H1 (cell line): ENCODE measurements at regions not wholly inside any gene's neighbourhood (a gene's known extent, or its start where the extent isn't known, plus 50 kb on each side); places are given as distances from the start of the nearest gene placed in this dataset.
A peak's percentile ranks its signal among the peaks of the same experiment; 100 is the strongest.

Experiments used
- CTCF ChIA-PET: fragments of 300-600 bp; sonication (Branson Sonifier 250); formaldehyde crosslinking; loops from one replicate; lab custom pipeline; 2021; ENCODE audit not compliant: partially characterized antibody; lab: Charles Lee
- POLR2A ChIA-PET: fragments of 300-600 bp; sonication (Branson Sonifier 250); formaldehyde crosslinking; loops from one replicate; lab custom pipeline; 2021; ENCODE audit warnings: inconsistent platforms; ENCODE audit not compliant: partially characterized antibody; lab: Charles Lee
- DNase-seq, 2 experiments: peaks; one replicate each; pipeline versions ENCODE4 v3.0.0 to v3.0.0-alpha.2; 2010 to 2022; ENCODE audit warnings: low spot score in 2 of 2, low read depth in 1 of 2, mixed read lengths in 1 of 2
- FAIRE-seq: peaks from 2 replicates; lab custom pipeline; 2011; peaks lifted over from hg19 to GRCh38; lab: Jason Lieb, UNC
- H2AFZ ChIP-seq: 2 replicates; pipeline ENCODE4 v1.8.1; 2012; ENCODE audit warnings: low read length, inconsistent platforms
- H2AK5ac ChIP-seq: 2 replicates; pipeline ENCODE4 v1.6.1; 2013; ENCODE audit warnings: low read depth, low read length
- H2BK120ac ChIP-seq: replicated peaks from 2 replicates; pipeline ENCODE3; 2013; ENCODE audit warnings: low read depth, low read length, inconsistent platforms
- H2BK12ac ChIP-seq: 2 replicates; pipeline ENCODE4 v1.6.1; 2013; ENCODE audit warnings: low read depth, low read length
- H2BK15ac ChIP-seq: 2 replicates; pipeline ENCODE4 v1.6.1; 2013; ENCODE audit warnings: low read length
- H2BK20ac ChIP-seq: 2 replicates; pipeline ENCODE4 v1.6.1; 2013; ENCODE audit warnings: low read length
- H2BK5ac ChIP-seq: 2 replicates; pipeline ENCODE4 v1.6.1; 2013; ENCODE audit warnings: low read depth, low read length
- H3K14ac ChIP-seq: 2 replicates; pipeline ENCODE4 v1.6.1; 2013; ENCODE audit warnings: inconsistent platforms; ENCODE audit not compliant: insufficient read length
- H3K18ac ChIP-seq: 2 replicates; pipeline ENCODE4 v1.6.1; 2013; ENCODE audit warnings: low read length; ENCODE audit errors: extremely low read depth
- H3K23ac ChIP-seq: 2 replicates; pipeline ENCODE4 v1.6.1; 2013; ENCODE audit warnings: inconsistent platforms; ENCODE audit not compliant: insufficient read length
- H3K23me2 ChIP-seq: 2 replicates; pipeline ENCODE4 v1.6.1; 2013; ENCODE audit warnings: low read depth, low read length
- H3K27ac ChIP-seq: 2 replicates; pipeline ENCODE4 v1.6.1; 2011; ENCODE audit warnings: low read depth, low read length, inconsistent platforms
- H3K27me3 ChIP-seq, 4 experiments: replicated peaks in 1 of 4; 1 replicate in 1 of 4; 2 replicates in 3 of 4; pipeline versions ENCODE4 v1.6.1 to v1.8.1; 2011 to 2013; ENCODE audit warnings: low read length in 3 of 4, mild to moderate bottlenecking in 3 of 4, inconsistent platforms in 2 of 4, mixed read lengths in 2 of 4, moderate library complexity in 1 of 4; ENCODE audit not compliant: control insufficient read depth in 3 of 4, insufficient read depth in 3 of 4; ENCODE audit errors: extremely low read depth in 1 of 4
- H3K36me3 ChIP-seq, 4 experiments: 2 replicates each; pipeline versions ENCODE4 v1.6.1 to v1.8.1; 2011 to 2013; ENCODE audit warnings: mild to moderate bottlenecking in 4 of 4, low read length in 3 of 4, moderate library complexity in 2 of 4, control low read depth in 1 of 4, inconsistent platforms in 1 of 4; ENCODE audit not compliant: insufficient read depth in 4 of 4, control insufficient read depth in 2 of 4
- H3K4ac ChIP-seq: replicated peaks from 2 replicates; pipeline ENCODE3; 2013; ENCODE audit warnings: low read length, low read depth, mixed read lengths, inconsistent platforms; ENCODE audit not compliant: insufficient read length
- H3K4me1 ChIP-seq, 4 experiments: replicated peaks in 1 of 4; 1 replicate in 1 of 4; 2 replicates in 3 of 4; pipeline versions ENCODE4 v1.6.1 to v1.8.1; 2011 to 2013; ENCODE audit warnings: low read length in 3 of 4, inconsistent platforms in 2 of 4, mixed read lengths in 1 of 4; ENCODE audit not compliant: insufficient read depth in 4 of 4, control insufficient read depth in 3 of 4
- H3K4me2 ChIP-seq, 2 experiments: 2 replicates each; pipeline versions ENCODE4 v1.6.1 to v1.8.1; 2011 to 2013; ENCODE audit warnings: low read depth in 2 of 2, low read length in 2 of 2, control low read depth in 1 of 2, inconsistent platforms in 1 of 2, mild to moderate bottlenecking in 1 of 2; ENCODE audit not compliant: insufficient read depth in 1 of 2
- H3K4me3 ChIP-seq, 4 experiments: fragments of 200-600, 300-600 bp in 1 of 4; sonication (generic), shearing (Covaris generic), sonication (Bioruptor Twin) in 1 of 4; 2 replicates each; pipeline versions ENCODE4 v1.5.1 to v1.8.1; 2011 to 2016; ENCODE audit warnings: low read length in 4 of 4, low read depth in 3 of 4, control low read depth in 2 of 4, inconsistent platforms in 2 of 4, mild to moderate bottlenecking in 2 of 4, mixed read lengths in 1 of 4, moderate library complexity in 1 of 4; ENCODE audit not compliant: insufficient read depth in 2 of 4; ENCODE audit errors: extremely low read depth in 1 of 4
- H3K56ac ChIP-seq: replicated peaks from 2 replicates; pipeline ENCODE3; 2013; ENCODE audit warnings: low read depth, mild to moderate bottlenecking, mixed read lengths, low read length, inconsistent platforms; ENCODE audit not compliant: insufficient read length
- H3K79me1 ChIP-seq: 2 replicates; pipeline ENCODE4 v1.6.1; 2013; ENCODE audit warnings: low read depth, low read length, control low read depth
- H3K79me2 ChIP-seq, 2 experiments: 2 replicates each; pipeline versions ENCODE4 v1.6.1 to v1.8.1; 2012 to 2013; ENCODE audit warnings: low read length in 2 of 2, mild to moderate bottlenecking in 2 of 2, inconsistent platforms in 1 of 2; ENCODE audit not compliant: insufficient read depth in 2 of 2, control insufficient read depth in 1 of 2
- H3K9ac ChIP-seq, 4 experiments: replicated peaks in 1 of 4; 1 replicate in 1 of 4; 2 replicates in 3 of 4; pipeline versions ENCODE4 v1.6.1 to v1.8.1; 2011 to 2013; ENCODE audit warnings: low read depth in 3 of 4, low read length in 3 of 4, control low read depth in 2 of 4, mild to moderate bottlenecking in 2 of 4, moderate library complexity in 2 of 4, inconsistent platforms in 1 of 4; ENCODE audit errors: extremely low read depth in 1 of 4
- H3K9me3 ChIP-seq, 2 experiments: 2 replicates each; pipeline versions ENCODE4 v1.6.1 to v1.8.1; 2012 to 2013; ENCODE audit warnings: mild to moderate bottlenecking in 2 of 2, moderate library complexity in 2 of 2, control low read depth in 1 of 2, inconsistent platforms in 1 of 2, low read depth in 1 of 2, low read length in 1 of 2, mixed read lengths in 1 of 2; ENCODE audit not compliant: insufficient read depth in 2 of 2
- H4K20me1 ChIP-seq, 2 experiments: replicated peaks in 1 of 2; 2 replicates each; pipeline versions ENCODE3 to v1.8.1; 2011 to 2013; ENCODE audit warnings: inconsistent platforms in 2 of 2, low read length in 2 of 2, mild to moderate bottlenecking in 1 of 2; ENCODE audit not compliant: insufficient read depth in 2 of 2, control insufficient read depth in 1 of 2
- H4K5ac ChIP-seq: 2 replicates; pipeline ENCODE4 v1.6.1; 2013; ENCODE audit warnings: low read length, low read depth, mixed read lengths, inconsistent platforms; ENCODE audit not compliant: insufficient read length
- H4K8ac ChIP-seq: 2 replicates; pipeline ENCODE4 v1.8.0; 2013; ENCODE audit warnings: mild to moderate bottlenecking, moderate library complexity, low read length, inconsistent platforms; ENCODE audit not compliant: insufficient read depth; ENCODE audit errors: extremely low read depth
- H4K91ac ChIP-seq: replicated peaks from 2 replicates; pipeline ENCODE3; 2013; ENCODE audit warnings: low read length, mixed read lengths, inconsistent platforms; ENCODE audit not compliant: insufficient read length
- ATF2 ChIP-seq: IDR thresholded peaks from 2 replicates; pipeline ENCODE4 v1.6.1; 2012; ENCODE audit warnings: low read length, inconsistent platforms
- ATF3 ChIP-seq: IDR thresholded peaks from 2 replicates; pipeline ENCODE4 v1.6.1; 2011; ENCODE audit warnings: low read depth, mild to moderate bottlenecking, low read length; ENCODE audit not compliant: insufficient read depth
- CBX8 ChIP-seq: fragments of 300-800, 300-1000 bp; sonication (generic); IDR thresholded peaks from 2 replicates; pipeline ENCODE4 v1.7.1; 2016; ENCODE audit warnings: low read depth, low read length, borderline replicate concordance
- HDAC6 ChIP-seq: IDR thresholded peaks from one replicate; pipeline ENCODE4 v1.7.1; 2012; ENCODE audit warnings: low read depth, mild to moderate bottlenecking, inconsistent platforms, low read length, moderate library complexity
- JUN ChIP-seq: IDR thresholded peaks from 2 replicates; pipeline ENCODE4 v1.6.1; 2011; ENCODE audit warnings: low read depth, mild to moderate bottlenecking, improper control_type of control experiment, low read length
- KDM1A ChIP-seq: fragments of 200-600, 300-600 bp; sonication (generic); IDR thresholded peaks from 2 replicates; pipeline ENCODE4 v1.7.1; 2016; ENCODE audit warnings: mild to moderate bottlenecking, low read length, borderline replicate concordance
- KDM4A ChIP-seq: IDR thresholded peaks from one replicate; pipeline ENCODE4 v1.7.1; 2012; ENCODE audit warnings: low read depth, mild to moderate bottlenecking, moderate library complexity, low read length, inconsistent platforms; ENCODE audit not compliant: severe bottlenecking
- MAFK ChIP-seq: IDR thresholded peaks from 2 replicates; pipeline ENCODE4 v1.6.1; 2012; ENCODE audit warnings: low read depth, mild to moderate bottlenecking, improper control_type of control experiment, low read length
- PHF8 ChIP-seq: fragments of 200-600 bp; sonication (generic); conservative IDR thresholded peaks from 2 replicates; pipeline ENCODE4 v1.7.1; 2012; ENCODE audit warnings: low read depth, mild to moderate bottlenecking, inconsistent platforms, low read length, moderate library complexity
- RBBP5 ChIP-seq: IDR thresholded peaks from 2 replicates; pipeline ENCODE4 v1.7.1; 2012; ENCODE audit warnings: low read depth, mild to moderate bottlenecking, inconsistent platforms, low read length, moderate library complexity, borderline replicate concordance
- RFX5 ChIP-seq: IDR thresholded peaks from 2 replicates; pipeline ENCODE4 v1.6.1; 2011; ENCODE audit warnings: low read depth, low read length, improper control_type of control experiment, borderline replicate concordance
- TCF12 ChIP-seq: IDR thresholded peaks from 2 replicates; pipeline ENCODE4 v1.6.1; 2011; ENCODE audit warnings: low read depth, mild to moderate bottlenecking, low read length
- WGBS, 2 experiments: shearing (Covaris generic) in 1 of 2; methylation state at CpG; one replicate each; pipeline versions ENCODE4 v1.1.6 to v1.1.7; 2013 to 2015; ENCODE audit warnings: low lambda C conversion rate in 2 of 2, mixed read lengths in 2 of 2, inconsistent platforms in 1 of 2, low coverage in 1 of 2, missing lambda C conversion rate in 1 of 2; ENCODE audit not compliant: insufficient replicate concordance in 2 of 2, insufficient coverage in 1 of 2, insufficient read length in 1 of 2; ENCODE audit errors: extremely low coverage in 1 of 2, missing lambda C conversion rate in 1 of 2; 5-methylcytosine and 5-hydroxymethylcytosine counted together

- Histone ChIP-seq H2AK5ac (no peak overlapping the region), H2BK15ac (peak overlapping the region; percentile 40; the same call in 1 of the 2 replicates), H4K20me1 (no peaks in the 10 kb centered on the region), H3K4ac (no peak overlapping the region), H3K36me3 (no peaks in the 10 kb centered on the region), H2BK20ac (no peak overlapping the region), H4K8ac (no peak overlapping the region), H3K27me3 (no peaks in the 10 kb centered on the region), H4K91ac (no peak overlapping the region), H3K27ac (no peak overlapping the region), H3K23me2 (0 out of 2 replicates have a peak, but pooled peaks cover 4% of the 10 kb centered on the region), H3K14ac (no peak overlapping the region), H3K4me2 (no peak overlapping the region), H2BK5ac (no peak overlapping the region; the same call in 1 of the 2 replicates), H2BK120ac (no peak overlapping the region), H3K9ac (no peak overlapping the region), H4K5ac (no peak overlapping the region), H3K4me3 (no peak overlapping the region), H2AFZ (no peak overlapping the region), H3K79me2 (no peaks in the 10 kb centered on the region), H3K56ac (no peak overlapping the region), H2BK12ac (0 out of 2 replicates have a peak overlapping the region, but pooled peaks have one; percentile 72), H3K23ac (no peak overlapping the region), H3K79me1 (no peaks in the 10 kb centered on the region), H3K4me1 (peaks cover 0 to 8% (median 1%) of the 10 kb centered on the region in 4 experiments; a peak in 3 of 7 replicates), H3K9me3 (no peaks in the 10 kb centered on the region), H3K18ac (no peak overlapping the region)
- DNase-seq, result no peak
- ChIA-PET POLR2A (no interaction called here), CTCF (interaction anchor here (0.6 kb wide), 1 partner anchor 407 kb away, joined by 3 read pairs; no protein-coding TSS in a partner anchor)
- 90% methylated on average over 5 of the region's 5 CpGs; no CpG with 5 or more reads in 1 of the 2 experiments for WGBS, 2 experiments
- no peak for FAIRE-seq
- TF ChIP-seq MAFK (no peak), RFX5 (no peak), ATF3 (no peak), KDM4A (no peak), JUN (no peak), ATF2 (no peak), CBX8 (no peak), HDAC6 (no peak), RBBP5 (no peak), PHF8 (no peak), TCF12 (no peak), KDM1A (no peak)
These were observed 183.2 kb upstream of the SIX2 start for GRCh38 chr2:45192481-45192880.
